ENCODE measurements at regions not wholly inside any gene's neighbourhood (a gene's known extent, or its start where the extent isn't known, plus 50 kb on each side); places are given as distances from the start of the nearest gene placed in this dataset.

DNA sequence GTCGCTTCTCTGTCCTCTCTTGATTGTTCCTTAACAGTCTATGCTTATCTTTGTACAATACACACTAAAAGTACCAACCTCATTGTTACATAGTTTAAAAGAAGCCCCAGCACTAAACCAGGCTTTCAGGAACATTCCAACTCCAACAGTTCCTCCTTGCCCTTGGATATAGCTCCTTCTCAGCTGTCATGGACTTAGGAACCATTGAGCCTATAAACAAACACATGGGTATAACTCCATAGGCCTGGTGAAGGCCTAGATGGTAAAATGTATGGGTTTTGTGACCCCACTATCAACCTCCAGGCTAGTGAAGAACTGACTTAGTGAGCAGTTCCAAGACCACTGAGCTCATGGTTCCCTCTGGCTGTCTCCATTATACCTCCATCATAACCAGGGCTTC, 74.8 kb upstream of the SLC39A10 start:
- Histone ChIP-seq H3K36me3 (no peaks in the 10 kb centered on the region), H3K27ac (no peak overlapping the region), H3K4me1 (ENCODE audit: low read depth) (peaks cover 5% of the 10 kb centered on the region), H3K27me3 (no peaks in the 10 kb centered on the region), H3K4me3 (no peak overlapping the region), H3K9me3 (ENCODE audit: low read depth) (no peaks in the 10 kb centered on the region)
- no peak for TF ChIP-seq CTCF (IDR thresholded peaks at IDR 0.05; ENCODE audit: low read depth, low read length)
- no peak for DNase-seq (ENCODE audit: low read depth in 1 of 2, low spot score in 1 of 2)

GRCh38 chr2:195579776-195580555, 77.1 kb upstream of the SLC39A10 start:
- no peak overlapping the region for H3K4me3 ChIP-seq
- no peaks in the 10 kb centered on the region for H3K9me3 ChIP-seq (ENCODE audit: low read depth)
- DNase-seq (ENCODE audit: low read depth in 1 of 2, low spot score in 1 of 2): no peak
- no peak overlapping the region for H3K27ac ChIP-seq
- peaks cover 8% of the 10 kb centered on the region for H3K4me1 ChIP-seq (ENCODE audit: low read depth)
- no peaks in the 10 kb centered on the region for H3K36me3 ChIP-seq
- no peak for TF ChIP-seq CTCF (IDR thresholded peaks at IDR 0.05; ENCODE audit: low read depth, low read length)
- no peaks in the 10 kb centered on the region for H3K27me3 ChIP-seq

- Histone ChIP-seq H3K4me3 (no peak overlapping the region), H3K27ac (no peak overlapping the region), H3K27me3 (no peaks in the 10 kb centered on the region), H3K9me3 (ENCODE audit: low read depth) (no peaks in the 10 kb centered on the region), H3K4me1 (ENCODE audit: low read depth) (peaks cover 3% of the 10 kb centered on the region), H3K36me3 (no peaks in the 10 kb centered on the region)
- no peak for TF ChIP-seq CTCF (IDR thresholded peaks at IDR 0.05; ENCODE audit: low read depth, low read length)
- DNase-seq (ENCODE audit: low read depth in 1 of 2, low spot score in 1 of 2): peak in 1 of 2 donors; percentile 92
Observed at GRCh38 chr2:195575879-195576401, 81.1 kb upstream of the SLC39A10 start.

- Histone ChIP-seq H3K9me3 (ENCODE audit: low read depth) (no peaks in the 10 kb centered on the region), H3K27ac (no peak overlapping the region), H3K4me1 (ENCODE audit: low read depth) (peaks cover 3% of the 10 kb centered on the region), H3K27me3 (no peaks in the 10 kb centered on the region), H3K4me3 (no peak overlapping the region), H3K36me3 (no peaks in the 10 kb centered on the region)
- TF ChIP-seq CTCF (IDR thresholded peaks at IDR 0.05; ENCODE audit: low read depth, low read length): no peak
- peak in 1 of 2 donors; percentile 64 for DNase-seq (ENCODE audit: low read depth in 1 of 2, low spot score in 1 of 2)
Observed at GRCh38 chr2:195575016-195575415, 82.0 kb upstream of the SLC39A10 start.

DNA sequence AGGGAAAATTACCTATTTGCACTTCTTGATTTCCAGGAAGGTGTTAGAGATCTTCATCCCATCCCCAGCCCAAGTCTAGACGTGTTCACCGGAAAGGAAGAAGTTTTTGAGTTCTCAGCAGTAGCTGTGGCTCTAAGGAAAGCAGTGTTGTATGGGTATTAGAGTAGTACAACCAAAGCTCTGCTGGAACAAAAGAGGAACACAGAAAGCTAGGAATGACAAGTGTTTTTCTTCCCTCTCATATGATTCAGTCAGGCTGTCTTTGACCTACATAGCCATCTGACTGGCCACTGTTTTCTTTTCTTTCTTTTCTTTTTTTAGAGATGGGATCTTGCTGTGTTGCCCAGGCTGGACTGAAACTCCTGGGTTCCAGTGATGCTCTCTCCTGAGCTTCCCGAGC, 82.7 kb upstream of the SLC39A10 start:
- Histone ChIP-seq H3K4me1 (ENCODE audit: low read depth) (peaks cover 3% of the 10 kb centered on the region), H3K36me3 (no peaks in the 10 kb centered on the region), H3K27me3 (no peaks in the 10 kb centered on the region), H3K27ac (no peak overlapping the region), H3K9me3 (ENCODE audit: low read depth) (no peaks in the 10 kb centered on the region), H3K4me3 (no peak overlapping the region)
- DNase-seq (ENCODE audit: low read depth in 1 of 2, low spot score in 1 of 2): no peak
- no peak for TF ChIP-seq CTCF (IDR thresholded peaks at IDR 0.05; ENCODE audit: low read depth, low read length)
